Type B pancreatic cell (in vitro differentiated cells): ENCODE measurements at regions not wholly inside any gene's neighbourhood (a gene's known extent, or its start where the extent isn't known, plus 50 kb on each side); places are given as distances from the start of the nearest gene placed in this dataset.
A peak's percentile ranks its signal among the peaks of the same experiment; 100 is the strongest.

Experiments
- DNase-seq: peaks from one replicate; pipeline ENCODE4 v3.0.0; 2021; ENCODE audit warnings: mixed read lengths; ENCODE audit not compliant: unreplicated experiment; ENCODE audit errors: extremely low spot score
- H3K27ac Mint-ChIP-seq: 2 replicates; pipeline ENCODE4 v1.8.0; 2021; ENCODE audit warnings: mild to moderate bottlenecking, mixed read lengths
- H3K27me3 Mint-ChIP-seq: 2 replicates; pipeline ENCODE4 v1.8.0; 2021; ENCODE audit warnings: mixed read lengths
- H3K36me3 Mint-ChIP-seq: 2 replicates; pipeline ENCODE4 v1.8.0; 2021; ENCODE audit warnings: mixed read lengths
- H3K4me1 Mint-ChIP-seq: one replicate; pipeline ENCODE4 v1.8.0; 2021; ENCODE audit warnings: mixed read lengths; ENCODE audit not compliant: unreplicated experiment
- H3K4me3 Mint-ChIP-seq: 2 replicates; pipeline ENCODE4 v1.8.0; 2021; ENCODE audit warnings: mild to moderate bottlenecking, mixed read lengths
- H3K9me3 Mint-ChIP-seq: 2 replicates; pipeline ENCODE4 v1.8.0; 2021; ENCODE audit warnings: mixed read lengths
- CTCF ChIP-seq: fragments of 200-600 bp; sonication (generic); conservative IDR thresholded peaks from 2 replicates; pipeline ENCODE4 v1.5.0; 2021; ENCODE audit warnings: antibody characterized with exemption, mild to moderate bottlenecking

DNA sequence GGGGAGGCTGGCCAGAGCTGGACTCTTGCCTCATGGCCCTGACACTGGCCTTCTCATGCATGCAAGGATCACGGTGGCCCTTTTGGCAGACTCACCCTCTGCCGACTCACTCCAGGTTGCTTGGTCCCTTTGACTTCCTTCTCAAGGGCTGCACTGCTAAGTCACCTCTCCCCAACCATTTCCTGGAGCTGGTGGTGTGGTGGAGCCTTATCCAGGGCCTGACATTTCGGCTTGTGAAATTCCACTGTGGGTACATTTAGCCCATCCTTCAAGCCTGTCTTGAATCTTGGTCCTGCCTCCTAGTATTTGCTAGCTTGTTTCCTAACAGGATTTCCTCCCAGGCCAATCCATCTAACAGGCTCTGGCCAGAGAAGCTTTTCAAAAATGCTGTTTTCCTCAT is 52.6 kb upstream of the JUN start:
- Mint-ChIP-seq H3K36me3 (no peaks in the 10 kb centered on the region), H3K27me3 (no peaks in the 10 kb centered on the region), H3K4me1 (peaks cover 13% of the 10 kb centered on the region), H3K27ac (no peak overlapping the region), H3K4me3 (no peak overlapping the region), H3K9me3 (no peaks in the 10 kb centered on the region)
- TF ChIP-seq CTCF, result no peak
- no peak for DNase-seq

- Mint-ChIP-seq H3K9me3 (peaks cover 8% of the 10 kb centered on the region), H3K4me1 (peaks cover 21% of the 10 kb centered on the region), H3K27me3 (no peaks in the 10 kb centered on the region), H3K36me3 (no peaks in the 10 kb centered on the region), H3K27ac (no peak overlapping the region), H3K4me3 (no peak overlapping the region)
- TF ChIP-seq CTCF, result no peak
- no peak for DNase-seq
Observed at GRCh38 chr1:58837886-58838285, 54.0 kb upstream of the JUN start.

DNA sequence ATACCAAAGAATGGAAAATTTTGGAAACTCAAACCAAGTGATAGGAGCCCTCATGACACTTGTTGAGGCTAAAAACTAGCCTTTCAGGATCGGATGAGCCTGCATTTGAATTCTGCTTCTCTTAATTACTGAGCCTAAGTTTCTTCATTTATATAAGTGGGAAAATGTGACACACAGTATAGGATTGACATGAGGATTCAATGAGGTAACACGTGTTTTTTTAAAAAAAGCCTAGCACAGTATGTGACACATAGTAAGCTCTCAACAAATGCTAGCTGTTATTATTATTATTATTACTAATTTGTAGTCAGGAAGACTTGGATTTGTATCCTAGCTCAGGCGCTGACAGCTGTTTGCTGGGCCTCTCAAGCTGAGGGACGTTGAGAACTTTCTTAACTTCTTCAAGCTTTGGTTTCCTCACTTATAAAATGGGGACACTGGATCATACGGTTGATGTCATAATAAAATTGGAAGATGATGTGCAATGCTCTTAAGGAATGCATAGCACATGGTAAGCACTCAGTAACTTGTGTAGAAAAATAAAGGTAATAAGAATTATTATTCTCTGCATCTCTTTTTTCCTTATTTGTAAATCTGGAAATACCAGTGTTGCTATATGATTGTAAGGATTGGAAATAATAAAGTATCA is 55.4 kb upstream of the JUN start:
- Mint-ChIP-seq H3K9me3 (peaks cover 8% of the 10 kb centered on the region), H3K4me3 (no peak overlapping the region), H3K27me3 (no peaks in the 10 kb centered on the region), H3K4me1 (peaks cover 21% of the 10 kb centered on the region), H3K36me3 (no peaks in the 10 kb centered on the region), H3K27ac (no peak overlapping the region)
- DNase-seq, result no peak
- TF ChIP-seq CTCF, result no peak

GRCh38 chr1:58839846-58840835 is 56.3 kb upstream of the JUN start:
- Mint-ChIP-seq H3K27ac (no peak overlapping the region), H3K36me3 (no peaks in the 10 kb centered on the region), H3K4me3 (peak overlapping the region; percentile 22), H3K9me3 (peaks cover 8% of the 10 kb centered on the region), H3K27me3 (no peaks in the 10 kb centered on the region), H3K4me1 (peaks cover 21% of the 10 kb centered on the region)
- no peak for TF ChIP-seq CTCF
- DNase-seq, result no peak

DNA sequence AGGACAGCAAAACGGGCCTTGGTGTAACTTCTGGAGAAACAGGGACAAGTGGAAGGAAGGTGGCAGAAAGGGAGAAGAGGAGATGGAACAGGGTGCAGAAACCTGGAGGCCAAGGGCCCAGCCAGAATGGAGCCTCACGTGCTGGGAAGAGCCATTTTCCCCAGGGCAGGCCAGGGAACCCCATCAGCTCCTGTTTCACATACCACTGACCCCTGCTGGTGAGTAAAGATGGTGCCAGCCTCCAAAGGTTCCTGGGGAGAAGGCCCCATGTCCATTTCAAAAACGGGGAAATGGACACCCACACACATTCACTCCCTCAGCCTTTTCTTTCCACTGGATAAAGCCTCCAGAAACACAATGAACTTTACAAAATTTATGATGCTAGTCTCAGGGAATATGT is 57.6 kb upstream of the JUN start:
- H3K4me1 Mint-ChIP-seq, result peaks cover 21% of the 10 kb centered on the region
- H3K27me3 Mint-ChIP-seq, result no peaks in the 10 kb centered on the region
- H3K36me3 Mint-ChIP-seq, result no peaks in the 10 kb centered on the region
- H3K4me3 Mint-ChIP-seq, result no peak overlapping the region
- TF ChIP-seq CTCF, result peak; percentile 62
- no peak for DNase-seq
- peaks cover 8% of the 10 kb centered on the region for H3K9me3 Mint-ChIP-seq
- H3K27ac Mint-ChIP-seq, result no peak overlapping the region
